ENCODE measurements at regions not wholly inside any gene's neighbourhood (a gene's known extent, or its start where the extent isn't known, plus 50 kb on each side); places are given as distances from the start of the nearest gene placed in this dataset.
"Not testable (repeated sequence)": the region's sequence is repeated elsewhere in the genome, so short reads cannot be mapped to it uniquely, and the experiment has no call there.

GRCh38 chr20:25992146-25992545, 295.5 kb upstream of the ZNF337 start:
- H3K9ac ChIP-seq (ENCODE audit: low read depth, low read length): no peak overlapping the region
- H3K36me3 ChIP-seq (ENCODE audit: insufficient read depth, low read length): no peaks in the 10 kb centered on the region
- H3K9me3 ChIP-seq (ENCODE audit: control insufficient read depth, insufficient read depth, low read length): no peaks in the 10 kb centered on the region
- H3K4me1 ChIP-seq (ENCODE audit: insufficient read depth, low read length): no peaks in the 10 kb centered on the region

- H3K36me3 ChIP-seq (ENCODE audit: insufficient read depth, low read length): no peaks in the 10 kb centered on the region
These were observed 295.1 kb upstream of the ZNF337 start for GRCh38 chr20:25991756-25992130.

GRCh38 chr20:25991051-25991755, 294.6 kb upstream of the ZNF337 start:
- no peaks in the 10 kb centered on the region for H3K4me1 ChIP-seq (ENCODE audit: insufficient read depth, low read length)
- H3K36me3 ChIP-seq (ENCODE audit: insufficient read depth, low read length): no peaks in the 10 kb centered on the region
- no peak overlapping the region for H3K9ac ChIP-seq (ENCODE audit: low read depth, low read length)
- H3K9me3 ChIP-seq (ENCODE audit: control insufficient read depth, insufficient read depth, low read length): no peaks in the 10 kb centered on the region

More at GRCh38 chr20:25991756-25992130, 295.1 kb upstream of the ZNF337 start:
- Histone ChIP-seq H3K9ac (ENCODE audit: low read depth, low read length) (no peak overlapping the region), H3K9me3 (ENCODE audit: control insufficient read depth, insufficient read depth, low read length) (no peaks in the 10 kb centered on the region), H3K4me1 (ENCODE audit: insufficient read depth, low read length) (no peaks in the 10 kb centered on the region)

GRCh38 chr20:25989686-25990085, 293.0 kb upstream of the ZNF337 start:
- H3K9ac ChIP-seq (ENCODE audit: low read depth, low read length); H3K4me1 ChIP-seq (ENCODE audit: insufficient read depth, low read length); H3K9me3 ChIP-seq (ENCODE audit: control insufficient read depth, insufficient read depth, low read length); H3K36me3 ChIP-seq (ENCODE audit: insufficient read depth, low read length): not testable (repeated sequence)

GRCh38 chr20:25989196-25989595, 292.5 kb upstream of the ZNF337 start:
- Histone ChIP-seq H3K36me3 (ENCODE audit: insufficient read depth, low read length) (no peaks in the 10 kb centered on the region), H3K4me1 (ENCODE audit: insufficient read depth, low read length) (no peaks in the 10 kb centered on the region), H3K9ac (ENCODE audit: low read depth, low read length) (no peak overlapping the region), H3K9me3 (ENCODE audit: control insufficient read depth, insufficient read depth, low read length) (no peaks in the 10 kb centered on the region)

- not testable (repeated sequence) for H3K9ac ChIP-seq (ENCODE audit: low read depth, low read length); H3K9me3 ChIP-seq (ENCODE audit: control insufficient read depth, insufficient read depth, low read length); H3K4me1 ChIP-seq (ENCODE audit: insufficient read depth, low read length); H3K36me3 ChIP-seq (ENCODE audit: insufficient read depth, low read length)
These were observed 291.4 kb upstream of the ZNF337 start for GRCh38 chr20:25987928-25988560.

DNA sequence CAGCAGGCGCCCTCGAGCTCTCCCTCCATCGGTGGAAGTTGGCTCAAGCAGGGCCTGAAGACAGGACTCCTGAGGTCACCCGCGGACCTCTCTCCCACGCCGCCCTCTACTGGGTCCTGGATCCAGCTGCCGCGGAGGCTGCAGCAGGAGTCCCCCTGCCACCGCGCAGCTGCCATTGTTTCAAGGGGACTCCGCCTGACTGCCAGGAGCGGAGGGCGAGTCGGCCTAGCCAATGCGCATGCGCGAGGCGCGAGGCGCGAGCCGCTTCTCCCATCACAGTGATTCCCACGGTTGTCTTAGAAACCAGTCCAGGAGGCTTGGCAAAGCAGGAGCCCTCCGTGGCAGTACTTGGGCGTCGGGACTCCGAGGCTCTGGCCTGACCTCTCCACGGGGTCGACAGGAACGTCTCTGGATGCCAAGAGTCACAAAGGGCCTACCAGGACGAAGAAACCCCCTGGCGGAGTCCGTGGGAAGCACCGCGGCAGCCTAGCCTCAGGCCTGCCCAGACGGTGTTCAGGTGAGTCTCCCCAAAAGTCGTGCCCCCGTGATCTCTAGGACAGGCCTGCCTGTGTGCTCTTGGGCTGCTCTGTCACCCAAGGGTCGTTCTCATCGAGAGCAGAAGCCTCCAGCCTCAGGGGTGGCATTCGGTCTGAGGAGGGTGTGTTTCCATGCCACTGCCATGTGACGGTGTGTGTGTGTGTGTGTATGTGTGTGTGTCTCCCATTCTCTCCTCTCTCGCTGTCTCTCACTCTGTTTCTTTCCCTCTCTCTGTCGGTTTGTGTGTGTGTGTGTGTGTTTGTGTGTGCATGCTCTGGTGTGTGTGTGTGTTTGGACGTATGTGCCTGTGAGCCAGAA, 290.6 kb upstream of the ZNF337 start:
- H3K4me1 ChIP-seq (ENCODE audit: insufficient read depth, low read length): no peaks in the 10 kb centered on the region
- no peaks in the 10 kb centered on the region for H3K36me3 ChIP-seq (ENCODE audit: insufficient read depth, low read length)
- no peaks in the 10 kb centered on the region for H3K9me3 ChIP-seq (ENCODE audit: control insufficient read depth, insufficient read depth, low read length)
- H3K9ac ChIP-seq (ENCODE audit: low read depth, low read length): no peak overlapping the region

DNA sequence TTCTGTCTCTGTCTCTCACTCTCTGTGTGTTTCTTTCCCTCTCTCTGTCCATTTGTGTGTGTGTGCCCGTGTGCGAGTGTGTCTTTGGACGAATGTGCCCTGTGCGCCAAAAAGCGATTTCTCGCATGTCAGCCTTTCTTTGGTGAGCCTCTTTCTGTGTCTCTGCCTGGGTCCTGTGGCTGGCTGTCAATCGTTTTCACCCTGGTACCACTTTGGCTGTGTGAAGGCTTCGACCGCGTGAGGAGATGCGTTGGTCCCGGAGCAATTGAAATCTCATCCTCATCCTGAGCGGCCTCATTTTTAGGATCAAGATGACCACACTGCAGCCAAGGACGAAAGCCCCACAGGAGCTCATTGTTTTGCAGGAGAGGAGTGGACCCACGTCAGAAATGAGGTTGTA, 288.9 kb upstream of the ZNF337 start:
- Histone ChIP-seq H3K36me3 (ENCODE audit: insufficient read depth, low read length) (no peaks in the 10 kb centered on the region), H3K9ac (ENCODE audit: low read depth, low read length) (no peak overlapping the region), H3K4me1 (ENCODE audit: insufficient read depth, low read length) (no peaks in the 10 kb centered on the region), H3K9me3 (ENCODE audit: control insufficient read depth, insufficient read depth, low read length) (no peaks in the 10 kb centered on the region)

GRCh38 chr20:25984933-25985332, 288.3 kb upstream of the ZNF337 start:
- no peaks in the 10 kb centered on the region for H3K4me1 ChIP-seq (ENCODE audit: insufficient read depth, low read length)
- H3K36me3 ChIP-seq (ENCODE audit: insufficient read depth, low read length): no peaks in the 10 kb centered on the region
- no peaks in the 10 kb centered on the region for H3K9me3 ChIP-seq (ENCODE audit: control insufficient read depth, insufficient read depth, low read length)
- no peak overlapping the region for H3K9ac ChIP-seq (ENCODE audit: low read depth, low read length)

DNA sequence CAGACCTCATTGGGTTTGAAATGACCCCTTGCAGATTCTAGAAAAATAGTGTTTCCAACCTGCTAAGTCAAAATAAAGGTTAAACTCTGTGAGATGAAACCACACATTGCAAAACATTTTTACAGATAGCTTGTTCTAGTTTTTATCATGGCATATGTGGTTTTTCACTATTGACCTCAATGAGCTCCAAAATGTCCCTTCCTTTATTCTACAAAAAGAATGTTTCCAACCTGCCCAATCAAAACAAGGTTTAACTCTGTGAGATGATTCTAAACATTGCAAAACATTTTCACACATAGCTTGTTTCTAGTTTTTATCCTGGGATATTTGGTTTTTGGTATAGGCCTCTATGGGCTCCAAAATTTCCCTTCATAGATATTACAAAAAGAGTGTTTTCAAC, 286.0 kb upstream of the ZNF337 start:
- H3K9me3 ChIP-seq (ENCODE audit: control insufficient read depth, insufficient read depth, low read length); H3K9ac ChIP-seq (ENCODE audit: low read depth, low read length); H3K4me1 ChIP-seq (ENCODE audit: insufficient read depth, low read length); H3K36me3 ChIP-seq (ENCODE audit: insufficient read depth, low read length): not testable (repeated sequence)

- H3K9me3 ChIP-seq (ENCODE audit: control insufficient read depth, insufficient read depth, low read length); H3K36me3 ChIP-seq (ENCODE audit: insufficient read depth, low read length); H3K9ac ChIP-seq (ENCODE audit: low read depth, low read length); H3K4me1 ChIP-seq (ENCODE audit: insufficient read depth, low read length): not testable (repeated sequence)
These were observed 282.0 kb upstream of the ZNF337 start for GRCh38 chr20:25978450-25979190.

GRCh38 chr20:25975816-25976215, 279.2 kb upstream of the ZNF337 start:
- H3K9ac ChIP-seq (ENCODE audit: low read depth, low read length); H3K4me1 ChIP-seq (ENCODE audit: insufficient read depth, low read length); H3K36me3 ChIP-seq (ENCODE audit: insufficient read depth, low read length); H3K9me3 ChIP-seq (ENCODE audit: control insufficient read depth, insufficient read depth, low read length): not testable (repeated sequence)

- H3K36me3 ChIP-seq (ENCODE audit: insufficient read depth, low read length); H3K4me1 ChIP-seq (ENCODE audit: insufficient read depth, low read length); H3K9me3 ChIP-seq (ENCODE audit: control insufficient read depth, insufficient read depth, low read length); H3K9ac ChIP-seq (ENCODE audit: low read depth, low read length): not testable (repeated sequence)
These were observed 268.6 kb upstream of the ZNF337 start for GRCh38 chr20:25965203-25965602.

DNA sequence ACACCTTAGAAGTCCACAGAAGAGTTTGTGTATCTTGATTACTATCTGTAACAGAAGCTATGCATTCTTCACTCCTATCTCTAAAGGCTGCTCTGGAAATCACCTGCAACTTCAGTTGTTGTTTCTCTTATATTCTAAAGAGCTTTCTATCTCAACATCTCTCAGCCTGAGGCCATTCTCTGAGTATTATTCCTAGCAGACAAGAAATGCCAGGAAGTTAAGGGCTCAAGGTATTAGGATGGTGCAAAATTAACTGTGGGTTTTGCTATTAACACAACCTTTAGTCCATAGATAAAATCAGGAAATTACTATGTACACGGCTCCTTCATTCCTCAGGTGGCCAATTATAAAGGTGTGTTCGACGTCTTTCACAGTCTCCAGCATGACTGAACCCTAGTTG, 257.2 kb upstream of the ZNF337 start:
- H3K36me3 ChIP-seq (ENCODE audit: insufficient read depth, low read length); H3K9me3 ChIP-seq (ENCODE audit: control insufficient read depth, insufficient read depth, low read length); H3K4me1 ChIP-seq (ENCODE audit: insufficient read depth, low read length); H3K9ac ChIP-seq (ENCODE audit: low read depth, low read length): not testable (repeated sequence)

All from ES-I3 (cell line).